NCI-H446 treated with DMSO at 0.1 percent for 48 hours (cell line): ENCODE measurements at regions not wholly inside any gene's neighbourhood (a gene's known extent, or its start where the extent isn't known, plus 50 kb on each side); places are given as distances from the start of the nearest gene placed in this dataset.

ENCODE experiments used
- DNase-seq: peaks from one replicate; lab custom pipeline; 2025; lab: John Stamatoyannopoulos, UW

DNA sequence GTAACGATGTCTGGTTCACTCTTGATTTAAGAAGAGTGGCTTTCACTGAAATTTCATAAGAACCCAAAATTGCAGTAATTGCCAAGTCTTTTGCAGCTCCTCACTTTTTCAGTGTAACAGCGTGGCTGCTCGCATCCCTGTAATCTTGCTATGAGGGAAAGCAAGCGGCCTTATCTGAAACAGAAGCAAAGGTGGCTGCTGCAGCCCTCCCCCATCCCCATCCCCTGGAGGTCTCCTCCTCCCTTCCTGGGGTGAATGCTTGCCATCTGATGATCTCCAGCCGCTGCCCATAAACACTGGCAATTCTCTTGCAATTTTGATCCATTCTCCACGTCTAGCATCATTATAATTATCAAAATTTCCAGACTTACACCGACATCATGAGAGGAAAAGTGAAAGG is 182.5 kb upstream of the ASIC2 start:
- no peak for DNase-seq

DNA sequence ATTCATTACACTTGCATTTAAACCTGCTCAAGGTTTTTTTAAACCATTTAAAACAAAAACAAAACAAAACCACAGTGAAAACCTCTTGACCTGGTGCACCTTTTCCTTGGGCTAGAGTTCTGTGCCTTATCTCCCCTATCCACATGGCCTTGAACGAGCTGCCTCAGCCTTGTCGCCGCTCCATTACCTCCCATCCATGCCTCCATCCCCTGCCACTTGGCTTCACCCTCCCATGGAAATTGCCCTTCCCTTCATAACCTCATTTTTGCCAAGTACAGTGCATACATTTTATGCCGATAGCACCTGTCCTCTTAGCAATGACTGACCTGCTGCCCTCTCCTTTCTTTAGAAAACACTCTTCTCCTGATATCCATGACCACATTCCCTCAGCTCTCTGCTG is 188.6 kb upstream of the ASIC2 start:
- DNase-seq: no peak

DNA sequence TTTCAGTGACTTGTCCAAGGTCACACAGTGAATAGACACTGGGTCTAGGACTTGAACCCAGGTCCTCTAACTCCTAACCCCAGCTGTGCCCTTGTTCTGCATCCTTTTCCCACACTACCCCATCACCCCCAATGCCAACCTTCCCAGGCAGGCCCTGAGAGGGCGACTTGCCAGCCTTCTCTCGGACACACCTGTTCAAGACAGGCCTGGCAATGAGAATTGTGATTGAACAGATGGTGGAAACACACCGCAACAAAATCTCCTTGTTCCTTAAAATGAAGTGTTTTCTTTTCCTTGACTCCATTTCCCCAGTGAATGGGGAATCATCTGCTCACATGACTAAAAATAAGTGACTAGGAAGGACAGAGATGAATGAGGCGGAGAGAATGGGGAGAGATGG is 189.5 kb upstream of the ASIC2 start:
- no peak for DNase-seq

DNA sequence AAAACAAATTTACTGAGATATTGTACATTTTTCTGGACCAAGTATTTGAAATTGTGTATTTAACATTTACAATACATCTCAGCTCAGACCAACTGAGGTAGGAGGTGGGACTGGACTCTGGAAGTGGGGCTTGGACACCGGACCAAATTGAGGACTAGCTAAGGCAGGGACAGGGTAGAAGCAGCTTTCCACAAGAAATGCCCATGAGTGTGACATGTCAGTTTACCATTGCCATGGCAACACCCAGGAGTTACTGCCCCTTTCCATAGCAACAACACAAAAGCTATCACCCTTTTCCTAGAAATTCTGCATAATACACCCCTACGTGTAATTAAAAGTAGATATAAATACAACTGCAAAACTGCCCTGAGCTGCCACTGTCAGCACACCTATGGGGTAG is 191.5 kb upstream of the ASIC2 start:
- no peak for DNase-seq

DNA sequence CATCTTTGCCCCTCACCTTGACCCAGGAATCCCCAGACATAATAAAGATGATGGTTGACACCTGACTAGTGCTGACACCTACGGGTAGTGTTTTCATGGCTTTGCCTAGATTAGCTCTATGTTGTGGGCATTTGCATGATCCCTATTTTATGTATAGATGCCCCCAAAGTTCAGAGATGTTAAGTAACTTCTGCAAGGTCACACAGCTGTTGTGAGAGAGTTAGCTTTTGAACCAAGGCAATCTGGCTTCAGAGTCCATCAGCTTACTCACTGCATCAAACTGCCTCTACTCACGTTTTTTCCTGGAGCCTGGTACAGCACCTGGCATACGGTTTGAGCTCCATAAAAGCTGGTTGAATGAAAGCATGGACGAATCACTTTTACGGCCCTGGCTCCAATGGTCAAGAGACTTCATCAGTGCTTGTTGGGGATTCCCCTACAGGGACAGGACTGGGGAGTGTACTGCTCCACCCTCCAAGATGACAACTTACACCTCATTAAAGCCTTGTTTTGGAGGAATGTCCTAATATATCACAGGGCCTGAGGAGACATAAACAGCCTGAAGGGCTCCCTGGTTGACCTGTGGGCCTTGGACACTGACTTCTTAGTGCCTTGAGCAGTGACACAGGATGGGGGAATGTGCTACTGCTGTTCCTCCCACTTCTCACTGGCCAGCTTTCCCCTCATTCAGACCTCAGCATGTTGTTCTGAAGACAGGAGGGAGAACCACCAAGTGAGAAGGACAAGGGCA is 193.2 kb upstream of the ASIC2 start:
- no peak for DNase-seq

DNA sequence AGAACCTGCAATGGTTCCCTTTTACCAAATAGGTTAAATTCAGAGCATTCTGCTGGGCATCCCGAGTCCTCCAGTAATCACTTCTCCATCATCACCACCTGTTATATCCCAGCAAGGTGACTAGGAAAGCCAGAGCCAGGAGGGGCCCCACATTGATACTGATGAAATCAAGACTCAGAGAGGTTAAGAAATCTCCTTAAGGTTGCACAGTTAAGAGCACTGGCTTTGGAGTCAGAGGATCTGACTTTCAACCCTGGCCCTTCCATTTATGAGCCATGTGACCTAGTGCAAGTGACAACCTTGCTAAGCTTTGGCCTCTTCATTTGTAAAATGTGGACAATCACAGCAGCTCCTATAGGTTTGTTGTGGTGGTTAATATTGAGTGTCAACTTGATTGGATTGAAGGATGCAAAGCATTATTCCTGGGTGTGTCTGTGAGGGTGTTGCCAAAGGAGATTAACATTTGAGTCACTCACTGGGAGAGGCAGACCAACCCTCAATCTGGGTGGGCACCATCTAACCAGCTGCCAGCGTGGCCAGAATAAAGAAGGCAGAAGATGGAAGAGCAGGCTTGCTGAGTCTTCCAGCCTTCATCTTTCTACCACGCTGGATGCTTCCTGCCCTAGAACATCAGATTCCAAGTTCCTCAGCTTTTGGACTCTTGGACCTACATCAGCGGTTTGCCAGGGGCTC is 194.2 kb upstream of the ASIC2 start:
- no peak for DNase-seq

DNA sequence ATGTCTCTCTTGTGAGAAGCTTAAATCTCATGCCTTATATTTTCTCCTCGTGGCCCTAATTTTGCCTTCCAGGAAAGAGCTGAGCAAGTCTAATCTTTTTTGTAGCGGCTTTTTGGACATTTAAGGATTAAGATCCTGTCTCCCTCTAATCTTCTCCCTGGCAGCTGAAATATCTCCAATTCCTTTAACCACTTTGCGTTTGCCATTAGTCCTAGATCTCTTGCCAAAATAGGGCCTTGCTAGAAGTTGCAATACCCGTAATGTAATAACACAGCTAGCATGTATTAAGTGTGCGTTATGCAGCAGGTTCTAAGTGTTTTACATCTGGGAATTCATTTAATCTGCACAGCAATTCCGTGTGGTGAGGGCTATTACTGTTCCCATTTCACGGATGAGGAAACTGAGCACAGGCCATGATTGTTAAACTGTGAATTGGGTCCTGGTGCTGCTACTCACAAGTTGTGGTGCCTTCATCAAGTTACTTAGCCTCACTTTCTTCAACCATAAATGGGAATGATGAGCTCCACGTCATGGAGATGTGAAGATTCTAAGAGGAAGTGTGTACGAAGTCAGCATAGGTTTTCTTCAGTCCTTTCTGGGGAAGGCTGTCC is 198.9 kb upstream of the ASIC2 start:
- no peak for DNase-seq

DNA sequence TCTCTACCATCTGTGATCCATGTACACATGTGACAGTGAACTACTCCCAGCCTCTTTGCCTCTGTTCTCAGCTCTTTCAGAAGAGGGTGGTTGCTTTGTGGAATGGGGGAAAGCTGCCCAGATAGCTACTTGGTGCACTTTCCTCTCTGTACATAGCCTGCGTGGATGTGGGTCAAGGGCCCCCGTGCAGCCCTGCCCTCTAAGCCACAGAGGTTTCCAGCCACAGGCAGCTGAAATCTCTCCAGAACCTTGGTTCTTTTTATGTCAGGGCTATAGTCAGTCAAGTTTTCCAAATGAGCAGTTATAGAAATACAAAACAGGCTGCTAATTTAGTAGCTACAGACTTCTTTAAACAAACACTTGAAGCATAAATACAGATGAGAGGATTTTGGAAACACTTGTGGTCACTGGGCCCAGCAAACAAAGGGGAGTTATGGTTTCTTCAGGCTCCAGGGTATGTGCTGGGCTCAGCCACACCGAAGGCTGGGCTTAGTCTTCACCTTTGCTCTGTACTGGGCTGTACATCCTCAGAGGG is 199.7 kb upstream of the ASIC2 start:
- DNase-seq: no peak

DNA sequence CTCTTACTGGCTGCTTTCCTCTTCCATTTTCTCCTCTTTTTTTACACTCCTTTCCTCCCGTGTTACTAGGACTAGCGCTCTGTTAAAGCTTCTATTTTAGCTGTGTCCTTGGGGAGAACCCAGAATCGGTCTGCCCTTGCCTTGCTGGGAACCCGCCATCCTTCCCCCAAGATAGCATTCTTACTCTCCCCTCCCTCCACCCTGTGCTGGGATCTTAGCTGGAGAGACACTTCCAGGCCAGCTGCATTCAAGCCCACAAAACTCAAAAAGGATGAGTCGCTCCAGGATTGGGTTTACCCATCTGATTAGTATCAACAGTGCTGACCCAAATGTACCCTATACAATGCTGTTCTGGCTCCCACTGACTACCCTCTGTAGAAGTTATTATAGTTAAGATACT is 200.5 kb upstream of the ASIC2 start:
- no peak for DNase-seq

DNA sequence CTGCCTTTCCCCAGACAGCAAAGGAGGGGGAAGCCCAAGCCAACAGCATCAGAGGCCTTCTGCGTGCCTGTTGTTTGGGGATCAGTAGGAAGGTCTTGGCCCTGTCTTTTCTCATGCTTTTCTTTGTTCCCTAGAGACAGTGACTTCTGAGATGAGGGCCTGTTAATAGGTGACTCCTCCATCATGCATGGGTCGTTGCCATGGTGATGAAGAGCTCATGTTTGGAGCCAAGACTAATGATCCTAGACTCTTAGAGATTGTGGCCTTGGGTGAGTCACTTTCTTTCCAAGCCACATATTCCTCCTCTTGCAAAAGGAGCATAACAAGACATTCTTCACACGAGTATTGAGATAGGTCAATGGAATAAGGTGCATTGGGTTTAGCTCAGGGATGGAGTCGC is 201.1 kb upstream of the ASIC2 start:
- DNase-seq: no peak

DNA sequence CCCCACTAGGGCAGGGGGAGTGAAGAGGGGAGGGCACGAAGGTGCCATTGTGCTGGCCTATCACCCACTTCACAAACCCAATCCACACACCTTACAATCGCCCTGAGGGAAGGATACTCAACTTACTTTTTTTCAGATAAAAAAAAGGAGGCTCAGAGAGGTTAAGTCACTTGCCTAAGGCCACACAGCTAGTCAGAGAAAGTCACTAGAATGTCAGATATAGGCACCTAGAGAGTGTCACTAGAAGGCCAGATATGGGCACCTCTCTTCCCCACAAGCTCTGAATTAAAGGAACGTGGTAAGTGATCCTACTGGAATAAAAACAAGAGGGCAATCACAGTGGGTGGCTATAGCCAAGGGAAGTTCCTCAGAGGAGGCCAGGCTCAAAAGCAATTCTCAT is 204.5 kb upstream of the ASIC2 start:
- no peak for DNase-seq

DNA sequence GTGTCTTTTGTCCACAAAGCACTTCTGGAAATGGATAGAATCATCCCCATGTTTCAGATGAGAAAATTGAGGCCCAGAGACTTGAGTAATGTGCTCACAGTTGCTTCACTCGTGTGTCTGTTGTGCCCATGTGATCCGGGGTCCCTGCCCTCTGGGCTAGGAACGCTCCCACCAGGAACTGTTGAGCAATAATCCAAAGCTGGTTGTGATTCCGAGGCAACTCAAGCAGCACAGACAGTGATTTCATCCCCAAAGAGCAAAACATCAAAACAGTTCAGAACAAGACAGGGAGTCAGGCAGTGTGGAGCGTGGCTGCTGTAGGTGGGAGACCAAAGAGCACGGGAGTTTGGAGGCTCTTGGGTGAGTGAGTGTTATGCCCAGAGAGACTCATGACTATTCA is 205.0 kb upstream of the ASIC2 start:
- no peak for DNase-seq

DNA sequence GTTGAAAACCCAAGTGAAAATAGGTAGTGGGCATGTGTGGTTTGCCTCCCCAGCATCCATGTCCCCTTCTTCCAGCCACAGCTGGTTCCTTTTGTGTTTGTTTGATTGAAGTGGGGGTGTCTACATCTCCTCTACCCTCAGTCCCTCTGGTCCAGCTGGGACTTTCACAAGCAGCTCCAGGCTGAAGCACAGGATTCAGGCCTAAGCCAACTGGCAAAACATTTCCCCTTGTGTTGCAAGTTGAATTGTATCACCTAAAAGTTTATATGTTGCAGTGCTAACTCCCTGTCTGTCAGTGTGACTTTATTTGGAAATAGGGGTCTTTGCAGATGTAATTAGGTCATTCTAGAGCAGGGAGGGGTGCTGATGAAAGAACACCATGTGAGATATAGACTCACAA is 205.9 kb upstream of the ASIC2 start:
- DNase-seq: no peak

DNA sequence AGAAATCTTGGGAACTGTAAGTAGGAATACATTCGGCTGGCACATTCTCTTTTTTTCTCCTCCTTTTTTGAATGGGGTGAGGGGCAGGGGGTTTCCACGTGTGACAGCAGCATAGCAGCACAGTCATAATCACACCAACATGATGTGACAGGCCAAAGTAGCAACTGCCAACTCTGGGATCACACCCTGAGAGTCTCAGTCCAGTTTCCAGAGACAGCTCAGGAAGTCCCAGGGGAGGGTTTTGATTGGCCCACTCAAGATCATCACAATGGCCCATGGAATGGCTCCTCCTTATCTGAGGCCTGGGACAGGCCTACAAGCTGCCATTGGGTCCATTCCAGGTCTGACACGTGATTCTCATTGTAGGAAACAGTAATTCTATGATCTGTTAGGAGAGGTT is 207.1 kb upstream of the ASIC2 start:
- no peak for DNase-seq

DNA sequence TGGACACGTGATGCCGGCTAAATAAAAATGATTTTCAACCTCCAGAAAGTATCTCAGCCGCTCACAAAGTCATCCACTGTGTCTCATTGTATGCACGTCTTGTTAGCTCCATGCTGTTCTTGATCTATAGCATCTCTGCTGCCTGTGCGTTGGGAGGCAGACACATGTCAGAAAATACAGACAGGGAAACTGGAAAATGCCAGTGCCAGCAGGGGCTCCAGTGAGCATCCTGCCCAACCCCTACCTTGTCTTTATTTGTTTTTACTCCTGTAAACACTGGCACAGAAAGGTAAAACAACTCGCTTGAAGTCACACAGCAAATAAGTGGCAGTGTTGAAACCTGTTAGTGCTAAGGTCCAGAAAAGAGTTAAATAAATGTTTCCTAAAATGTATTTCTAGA is 208.1 kb upstream of the ASIC2 start:
- DNase-seq: no peak

DNA sequence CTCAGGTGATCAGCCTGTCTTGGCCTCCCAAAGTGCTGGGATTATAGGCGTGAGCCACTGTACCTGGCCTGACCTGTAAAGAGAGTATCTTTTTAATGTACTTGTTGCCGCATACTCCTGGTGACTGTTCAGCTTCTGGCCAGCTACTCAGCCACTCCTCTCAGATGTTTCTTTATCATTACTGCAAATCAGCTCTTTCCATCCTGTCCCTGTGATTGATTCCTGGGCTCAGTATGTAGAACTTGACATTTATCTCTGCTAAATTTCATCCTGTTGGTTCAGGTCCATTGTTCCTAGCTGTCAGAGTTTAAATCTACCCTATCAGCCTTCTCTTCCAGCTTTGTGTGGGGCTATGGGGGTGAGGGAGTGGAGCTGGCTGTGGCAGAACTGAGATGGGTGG is 211.5 kb upstream of the ASIC2 start:
- no peak for DNase-seq

DNA sequence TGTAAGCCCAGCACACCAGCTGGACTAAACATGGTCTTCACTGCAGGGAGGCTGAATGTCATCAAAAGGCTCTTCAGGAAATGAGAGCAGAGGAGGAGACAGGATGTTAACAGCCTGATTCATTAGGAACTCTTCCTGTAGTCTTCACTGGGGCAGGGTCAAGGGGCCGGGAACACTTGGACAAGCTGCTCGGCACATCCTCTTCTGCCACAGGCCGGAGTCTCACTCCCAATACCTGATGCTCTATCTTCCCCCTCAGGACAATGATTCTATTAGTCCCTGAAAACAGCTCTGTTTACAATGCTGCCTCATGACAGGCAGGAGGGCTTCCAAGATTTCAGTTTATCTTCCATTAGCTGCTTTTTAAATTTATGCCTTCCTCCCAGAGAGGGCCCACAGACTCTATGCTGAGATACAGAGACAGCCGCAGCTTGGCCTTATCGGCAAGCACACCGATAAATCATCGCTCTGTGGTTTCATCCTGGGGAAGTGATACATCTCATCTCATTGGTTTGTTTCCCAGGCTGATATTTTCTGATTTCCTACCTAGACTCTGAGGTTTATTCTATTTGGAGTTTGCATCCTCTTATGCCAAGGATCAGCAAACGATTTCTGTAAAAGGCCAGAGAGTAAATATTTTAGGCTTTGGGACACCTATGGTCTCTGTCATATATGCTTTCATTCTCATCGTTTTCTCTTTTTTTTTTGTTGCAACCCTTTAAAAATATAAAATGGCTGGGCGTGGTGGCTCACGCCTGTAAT is 214.0 kb upstream of the ASIC2 start:
- DNase-seq: no peak

DNA sequence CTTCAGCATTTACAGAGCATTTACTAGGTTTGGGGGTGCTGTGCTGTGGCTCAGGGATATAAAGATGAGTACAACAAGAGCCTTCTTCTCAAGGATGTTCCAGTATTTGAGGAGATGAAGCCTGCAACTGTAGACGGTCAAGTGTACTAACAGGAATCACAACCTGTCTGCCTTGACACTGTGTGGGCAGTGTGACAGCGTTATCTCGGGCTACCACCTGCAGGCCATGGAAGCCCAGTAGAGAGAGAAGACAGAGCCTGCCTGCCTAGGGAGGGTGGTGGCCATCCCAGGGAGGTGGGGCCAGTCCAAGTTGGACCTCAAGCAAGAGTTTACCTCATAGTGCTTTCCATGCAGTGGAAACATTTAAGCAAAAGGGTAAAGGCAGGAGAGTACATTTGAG is 215.1 kb upstream of the ASIC2 start:
- DNase-seq: no peak

DNA sequence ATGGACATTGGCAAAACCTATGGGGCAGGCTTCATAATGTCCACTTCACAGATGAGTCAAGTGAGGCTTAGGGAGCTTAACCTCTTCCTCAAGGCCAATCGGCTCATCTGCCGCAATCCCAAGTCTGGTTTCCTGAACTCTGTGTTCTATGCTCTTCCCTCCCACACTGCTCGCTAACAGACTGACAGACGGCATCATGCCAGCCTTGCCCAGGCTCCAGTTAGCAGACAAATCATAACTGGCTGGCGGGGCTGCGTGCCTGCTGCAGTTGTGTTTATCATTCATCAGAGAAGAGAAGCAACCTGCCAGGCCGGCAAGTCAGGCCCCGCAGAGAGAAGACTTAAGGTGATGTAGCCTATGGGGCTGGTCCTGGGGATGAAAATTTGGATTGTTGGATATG is 216.2 kb upstream of the ASIC2 start:
- no peak for DNase-seq

DNA sequence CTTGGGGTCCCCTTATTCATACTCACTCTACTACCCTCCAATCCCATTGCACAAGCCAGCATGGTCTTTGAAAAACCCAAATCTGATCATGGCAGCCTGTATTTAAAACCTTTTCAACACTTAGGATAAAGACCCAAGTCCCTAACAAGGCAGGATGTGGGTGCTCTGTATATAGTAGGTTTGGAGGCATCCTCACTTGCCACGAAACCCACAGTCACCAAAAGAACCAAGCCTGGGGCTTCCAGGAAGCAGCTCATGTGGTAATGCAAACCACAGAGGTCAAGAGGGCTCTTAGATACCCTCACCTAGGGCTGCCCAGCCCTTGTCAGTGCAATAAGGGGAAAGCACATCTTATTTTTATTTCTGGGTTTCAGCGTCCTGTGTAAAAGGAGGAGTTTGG is 218.6 kb upstream of the ASIC2 start:
- DNase-seq: no peak

DNA sequence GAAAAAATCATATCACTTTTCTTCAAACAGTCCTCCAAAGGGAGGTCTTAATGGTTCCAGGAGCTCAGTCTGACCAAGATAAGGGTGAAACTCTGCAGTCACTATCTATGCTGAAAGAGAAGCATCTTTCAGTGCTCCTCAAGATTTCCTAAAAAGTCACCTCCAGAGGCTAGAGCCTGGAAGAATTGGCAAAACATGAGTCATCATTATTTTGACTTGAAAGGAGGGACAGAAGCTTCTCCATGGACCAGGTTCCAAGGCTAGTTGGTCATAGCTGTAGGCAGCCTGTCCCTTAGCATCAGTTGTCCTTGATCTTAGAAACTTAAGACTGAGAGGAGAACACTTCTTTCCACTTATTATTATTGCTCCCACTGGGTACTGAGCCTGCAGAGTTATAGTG is 219.0 kb upstream of the ASIC2 start:
- DNase-seq: no peak

DNA sequence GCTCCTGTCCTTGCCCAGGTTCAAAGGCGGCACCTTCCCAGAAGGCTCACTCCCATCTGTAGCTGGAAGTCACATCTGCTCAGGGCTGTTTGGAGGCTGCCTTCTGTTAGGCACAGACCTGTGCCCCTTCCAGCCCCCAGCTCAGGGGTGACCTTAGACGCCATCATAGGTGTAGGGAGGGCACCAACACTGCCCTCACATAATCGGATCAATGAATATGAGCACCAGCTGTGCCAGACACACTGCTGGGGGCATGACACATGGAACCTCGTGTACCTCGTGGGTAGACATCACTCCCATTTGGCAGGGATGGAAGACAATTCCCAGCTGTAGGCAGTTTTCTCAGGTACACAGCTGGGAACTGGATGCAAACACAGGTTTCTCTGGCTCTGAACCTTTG is 220.7 kb upstream of the ASIC2 start:
- DNase-seq: no peak

DNA sequence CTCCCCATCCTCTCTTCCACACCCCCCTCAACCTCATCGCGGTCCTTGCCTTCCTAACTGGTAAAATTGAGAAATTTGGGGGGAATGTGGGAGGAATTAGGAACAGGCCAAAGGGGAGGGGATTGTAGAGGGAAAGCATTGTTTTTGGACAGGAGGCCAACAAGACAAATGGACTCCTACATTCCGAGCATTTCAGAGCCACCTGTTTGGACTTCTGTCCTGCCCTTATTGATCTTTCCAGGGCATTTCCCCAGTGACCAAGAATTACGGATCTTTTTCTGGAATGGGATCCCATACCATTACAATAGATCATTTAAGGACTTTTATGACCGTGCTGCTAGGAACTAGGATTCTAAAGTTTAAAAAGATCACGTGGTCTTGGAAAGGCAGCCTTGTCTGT is 221.3 kb upstream of the ASIC2 start:
- no peak for DNase-seq
